GM21717 (cell line): ENCODE measurements at regions not wholly inside any gene's neighbourhood (a gene's known extent, or its start where the extent isn't known, plus 50 kb on each side); places are given as distances from the start of the nearest gene placed in this dataset.

ENCODE experiments used
- ATAC-seq: cut with Tn5 transposase; IDR thresholded peaks from one replicate; pipeline ENCODE4 v1.9.1; 2021; ENCODE audit warnings: mild to moderate bottlenecking, moderate library complexity; ENCODE audit not compliant: unreplicated experiment

GRCh38 chr12:97912943-97913342, 450.3 kb downstream of the RMST start:
- no peak for ATAC-seq

- no peak for ATAC-seq
These were observed 459.5 kb downstream of the RMST start for GRCh38 chr12:97921979-97922722.

- ATAC-seq = no peak
These were observed 460.9 kb downstream of the RMST start for GRCh38 chr12:97923546-97923945.

GRCh38 chr12:97924122-97924521, 461.5 kb downstream of the RMST start:
- no peak for ATAC-seq

GRCh38 chr12:97927977-97928376, 465.4 kb downstream of the RMST start:
- ATAC-seq = no peak

GRCh38 chr12:97936165-97936564, 473.6 kb downstream of the RMST start:
- ATAC-seq = no peak

- ATAC-seq = no peak
These were observed 475.4 kb downstream of the RMST start for GRCh38 chr12:97938031-97938430.

GRCh38 chr12:97939156-97939555, 476.6 kb downstream of the RMST start:
- ATAC-seq = no peak

GRCh38 chr12:97940105-97940504, 477.5 kb downstream of the RMST start:
- no peak for ATAC-seq

- no peak for ATAC-seq
These were observed 478.0 kb downstream of the RMST start for GRCh38 chr12:97940629-97941028.

GRCh38 chr12:97941686-97942354, 479.2 kb downstream of the RMST start:
- no peak for ATAC-seq

- no peak for ATAC-seq
These were observed 480.8 kb downstream of the RMST start for GRCh38 chr12:97943359-97943758.

- ATAC-seq = no peak
These were observed 482.0 kb downstream of the RMST start for GRCh38 chr12:97944576-97944975.

GRCh38 chr12:97946701-97947100, 484.1 kb downstream of the RMST start:
- no peak for ATAC-seq

GRCh38 chr12:97948591-97948990, 486.0 kb downstream of the RMST start:
- no peak for ATAC-seq

GRCh38 chr12:97951239-97951638, 488.6 kb downstream of the RMST start:
- no peak for ATAC-seq

GRCh38 chr12:97951717-97952116, 489.1 kb downstream of the RMST start:
- ATAC-seq = no peak

GRCh38 chr12:97957109-97957508, 494.5 kb downstream of the RMST start:
- ATAC-seq = no peak

GRCh38 chr12:97960225-97960624, 497.6 kb downstream of the RMST start:
- ATAC-seq = no peak

GRCh38 chr12:97960741-97961608, 498.4 kb downstream of the RMST start:
- ATAC-seq = peak; percentile 92

GRCh38 chr12:97967831-97968230, 505.2 kb downstream of the RMST start:
- no peak for ATAC-seq
